HCT116 (cell line): ENCODE measurements at regions not wholly inside any gene's neighbourhood (a gene's known extent, or its start where the extent isn't known, plus 50 kb on each side); places are given as distances from the start of the nearest gene placed in this dataset.

ENCODE experiments used
- ATAC-seq: fragments of 200-7000 bp; cut with Tn5 transposase; 2 replicates; pipeline ENCODE4 v1.9.1; 2020; ENCODE audit warnings: mild to moderate bottlenecking, moderate library complexity
- BruUV-seq: library from RNA; stranded (reverse); fragments of 400-500 nt; replicated peaks from 2 replicates; lab custom pipeline; 2021; lab: Mats Ljungman, UMichigan
- CTCF ChIA-PET: fragments of 300-600 bp; sonication (Branson Sonifier 250); formaldehyde crosslinking; loops from one replicate; lab custom pipeline; 2021; ENCODE audit warnings: antibody characterized with exemption; lab: Charles Lee
- POLR2A ChIA-PET: fragments of 300-600, 350-600 bp; sonication (Branson Sonifier 250); formaldehyde crosslinking; loops from one replicate; lab custom pipeline; 2021; ENCODE audit warnings: antibody characterized with exemption; lab: Charles Lee
- RAD21 ChIA-PET, 2 experiments: fragments of 300-600 bp; sonication (Branson Sonifier 250); formaldehyde crosslinking; loops; one replicate each; lab custom pipeline; 2023; ENCODE audit warnings: low total read pairs in 2 of 2; ENCODE audit not compliant: uncharacterized antibody in 2 of 2, unreplicated experiment in 2 of 2, low non-redundant PET in 1 of 2; lab: Charles Lee
- DNase-seq: peaks from one replicate; pipeline ENCODE4 v3.0.0-alpha.2; 2010; ENCODE audit warnings: low read depth, low spot score
- H2AFZ ChIP-seq: fragments of 200-600 bp; shearing (Covaris generic), sonication (generic); 2 replicates; pipeline ENCODE4 v1.6.1; 2017; ENCODE audit warnings: low read depth, mixed run types, mixed read lengths, antibody characterized with exemption, low read length; ENCODE audit not compliant: poor library complexity, severe bottlenecking
- H3K27ac ChIP-seq: 2 replicates; pipeline ENCODE4 v1.5.1; 2012; ENCODE audit warnings: low read depth, low read length
- H3K27me3 ChIP-seq: fragments of 200-600 bp; sonication (generic); 2 replicates; pipeline ENCODE4 v1.6.1; 2016; ENCODE audit warnings: mixed run types, low read length, mixed read lengths; ENCODE audit not compliant: insufficient read depth
- H3K36me3 ChIP-seq, 2 experiments: fragments of 200-500 bp in 1 of 2; fragments of 200-600 bp in 1 of 2; sonication (Bioruptor generic) in 1 of 2; sonication (generic) in 1 of 2; 2 replicates each; pipeline versions ENCODE4 v1.5.1 to v1.6.1; 2014 to 2016; ENCODE audit warnings: low read length in 2 of 2, inconsistent platforms in 1 of 2, mixed read lengths in 1 of 2, mixed run types in 1 of 2; ENCODE audit not compliant: insufficient read depth in 2 of 2, control insufficient read depth in 1 of 2
- H3K4me1 ChIP-seq, 2 experiments: fragments of 200-600 bp in 1 of 2; sonication (generic) in 1 of 2; 2 replicates each; pipeline versions ENCODE4 v1.5.1 to v1.6.1; 2012 to 2017; ENCODE audit warnings: low read length in 2 of 2, inconsistent platforms in 1 of 2, mild to moderate bottlenecking in 1 of 2, mixed read lengths in 1 of 2, mixed run types in 1 of 2, moderate library complexity in 1 of 2; ENCODE audit not compliant: insufficient read depth in 2 of 2, control insufficient read depth in 1 of 2
- H3K4me2 ChIP-seq: fragments of 200-600 bp; sonication (generic); 2 replicates; pipeline ENCODE4 v1.6.1; 2017; ENCODE audit warnings: mixed run types, low read length, mixed read lengths
- H3K4me3 ChIP-seq, 2 experiments: fragments of 200-600 bp in 1 of 2; sonication (generic) in 1 of 2; replicated peaks in 1 of 2; 2 replicates each; pipeline ENCODE4 v1.5.1; 2011 to 2016; ENCODE audit warnings: low read length in 2 of 2, control low read depth in 1 of 2, low read depth in 1 of 2, mild to moderate bottlenecking in 1 of 2, mixed read lengths in 1 of 2, mixed run types in 1 of 2
- H3K79me2 ChIP-seq: fragments of 200-600 bp; sonication (generic); 2 replicates; pipeline ENCODE4 v1.6.1; 2017; ENCODE audit warnings: mild to moderate bottlenecking, mixed run types, low read length, moderate library complexity, mixed read lengths; ENCODE audit not compliant: insufficient read depth
- H3K9ac ChIP-seq: fragments of 200-600 bp; sonication (generic); 2 replicates; pipeline ENCODE4 v1.6.1; 2016; ENCODE audit warnings: low read length, mixed read lengths
- H3K9me2 ChIP-seq: fragments of 200-600 bp; sonication (generic), shearing (Covaris generic); 2 replicates; pipeline ENCODE4 v1.6.1; 2017; ENCODE audit warnings: mixed run types, mild to moderate bottlenecking, moderate library complexity; ENCODE audit not compliant: insufficient read depth
- H3K9me3 ChIP-seq, 2 experiments: fragments of 200-500 bp in 1 of 2; fragments of 200-600 bp in 1 of 2; sonication (Bioruptor generic) in 1 of 2; sonication (generic) in 1 of 2; 2 replicates each; pipeline ENCODE4 v1.6.1; 2014 to 2017; ENCODE audit warnings: low read length in 2 of 2, mixed read lengths in 2 of 2, inconsistent platforms in 1 of 2, low read depth in 1 of 2, mild to moderate bottlenecking in 1 of 2, mixed run types in 1 of 2, moderate library complexity in 1 of 2; ENCODE audit not compliant: control insufficient read depth in 1 of 2, insufficient read depth in 1 of 2
- H4K20me1 ChIP-seq: fragments of 200-600 bp; sonication (generic), shearing (Covaris generic); 2 replicates; pipeline ENCODE4 v1.6.1; 2017; ENCODE audit warnings: mixed run types, mild to moderate bottlenecking, moderate library complexity; ENCODE audit not compliant: insufficient read depth
- ATF3 ChIP-seq: IDR thresholded peaks from 2 replicates; pipeline ENCODE4 v1.6.1; 2012
- CBX3 ChIP-seq: IDR thresholded peaks from 2 replicates; pipeline ENCODE4 v1.6.1; 2012; ENCODE audit warnings: low read depth
- CEBPB ChIP-seq: IDR thresholded peaks from 2 replicates; pipeline ENCODE4 v1.6.1; 2012; ENCODE audit warnings: low read depth
- CTCF ChIP-seq, 3 experiments: fragments of 200-600 bp in 1 of 3; sonication (generic) in 1 of 3; IDR thresholded peaks in 2 of 3; conservative IDR thresholded peaks in 1 of 3; 2 replicates each; pipeline ENCODE4 v1.5.1; 2012 to 2017; ENCODE audit warnings: low read depth in 2 of 3, low read length in 2 of 3, antibody characterized with exemption in 1 of 3, borderline replicate concordance in 1 of 3, control low read depth in 1 of 3, mild to moderate bottlenecking in 1 of 3, mixed read lengths in 1 of 3, mixed run types in 1 of 3, moderate library complexity in 1 of 3; ENCODE audit not compliant: insufficient read depth in 1 of 3
- EGR1 ChIP-seq: IDR thresholded peaks from 2 replicates; pipeline ENCODE4 v1.6.1; 2012; ENCODE audit warnings: low read depth
- ELF1 ChIP-seq: IDR thresholded peaks from 2 replicates; pipeline ENCODE4 v1.6.1; 2012; ENCODE audit warnings: low read depth, borderline replicate concordance
- EZH2phosphoT487 ChIP-seq: fragments of 200-600 bp; IDR thresholded peaks from 2 replicates; pipeline ENCODE4 v1.6.1; 2018; ENCODE audit warnings: antibody characterized with exemption, borderline replicate concordance
- FOSL1 ChIP-seq: IDR thresholded peaks from 2 replicates; pipeline ENCODE4 v1.6.1; 2012; ENCODE audit warnings: low read depth
- MAX ChIP-seq: IDR thresholded peaks from 2 replicates; pipeline ENCODE4 v1.6.1; 2012
- POLR2A ChIP-seq: IDR thresholded peaks from 2 replicates; pipeline ENCODE4 v1.7.0; 2011; ENCODE audit warnings: borderline replicate concordance; ENCODE audit not compliant: insufficient read depth, insufficient read length; ENCODE audit errors: extremely low read depth
- POLR2AphosphoS5 ChIP-seq: IDR thresholded peaks from 2 replicates; pipeline ENCODE4 v1.6.1; 2011; ENCODE audit warnings: mild to moderate bottlenecking, low read depth, low read length, moderate library complexity
- RAD21 ChIP-seq: IDR thresholded peaks from 2 replicates; pipeline ENCODE4 v1.6.1; 2012; ENCODE audit warnings: low read depth, mild to moderate bottlenecking
- REST ChIP-seq: IDR thresholded peaks from 2 replicates; pipeline ENCODE4 v1.6.1; 2012; ENCODE audit warnings: low read depth
- SIN3A ChIP-seq: IDR thresholded peaks from 2 replicates; pipeline ENCODE4 v1.6.1; 2012; ENCODE audit warnings: low read depth
- SP1 ChIP-seq: IDR thresholded peaks from 2 replicates; pipeline ENCODE4 v1.6.1; 2012; ENCODE audit warnings: low read depth
- SRF ChIP-seq: IDR thresholded peaks from 2 replicates; pipeline ENCODE4 v1.6.1; 2012; ENCODE audit warnings: low read depth
- YY1 ChIP-seq: IDR thresholded peaks from 2 replicates; pipeline ENCODE4 v1.6.1; 2011; ENCODE audit warnings: low read length, low read depth, moderate library complexity, mild to moderate bottlenecking; ENCODE audit not compliant: insufficient replicate concordance; ENCODE audit errors: extremely low read depth
- ZBTB33 ChIP-seq: IDR thresholded peaks from 2 replicates; pipeline ENCODE4 v1.6.1; 2011; ENCODE audit warnings: mild to moderate bottlenecking, low read length, moderate library complexity; ENCODE audit not compliant: insufficient replicate concordance; ENCODE audit errors: extremely low read depth
- ZNF274 ChIP-seq: fragments of 200-500 bp; sonication (Bioruptor generic); IDR thresholded peaks from 2 replicates; pipeline ENCODE4 v1.6.1; 2014; ENCODE audit warnings: mild to moderate bottlenecking, low read depth, low read length, inconsistent platforms
- intact Hi-C: fragments of 100-400 bp; cut with micrococcal nuclease; formaldehyde crosslinking; loops from 2 replicates; pipeline ENCODE4 v1.10.0; 2022

GRCh38 chr11:115555336-115556090 is 51.3 kb upstream of the CADM1 start:
- Histone ChIP-seq H4K20me1 (no peaks in the 10 kb centered on the region), H3K27me3 (no peaks in the 10 kb centered on the region), H3K9ac (no peak overlapping the region), H3K4me1 (no peaks in the 10 kb centered on the region), H3K4me2 (no peak overlapping the region), H2AFZ (no peak overlapping the region), H3K27ac (no peak overlapping the region)
- ATAC-seq (no peak), DNase-seq (no peak)
- no TSS peak for BruUV-seq
- TF ChIP-seq POLR2A (no peak), ZNF274 (no peak), POLR2AphosphoS5 (no peak), REST (no peak), ATF3 (no peak), CBX3 (no peak), EGR1 (no peak), ZBTB33 (no peak), CEBPB (no peak), SIN3A (no peak), YY1 (no peak), ELF1 (no peak), MAX (no peak), EZH2phosphoT487 (no peak), SP1 (no peak), CTCF (IDR thresholded peaks at IDR 0.05 in 2 of 3, conservative IDR thresholded peaks at IDR 0.05 in 1 of 3; ENCODE audit: borderline replicate concordance in 1 of 3, insufficient read depth in 1 of 3, low read depth in 2 of 3, low read length in 2 of 3) (no peak), RAD21 (no peak), FOSL1 (no peak), SRF (no peak)
- TF ChIP-seq, all 23 proteins: peak for 0
- POLR2A ChIA-PET, result no interaction called here
- RAD21 ChIA-PET, result no interaction called here
- CTCF ChIA-PET, result no interaction called here
- Histone ChIP-seq H3K9me2 (no peaks in the 10 kb centered on the region), H3K9me3 (peaks cover 0 to 17% of the 10 kb centered on the region in 2 experiments; a peak in 1 of 4 replicates), H3K36me3 (no peaks in the 10 kb centered on the region), H3K79me2 (no peaks in the 10 kb centered on the region), H3K4me3 (no peak overlapping the region)
- intact Hi-C loops, result no loop called here
